GM12865 (cell line): ENCODE measurements at regions not wholly inside any gene's neighbourhood (a gene's known extent, or its start where the extent isn't known, plus 50 kb on each side); places are given as distances from the start of the nearest gene placed in this dataset.

Experiments
- DNase-seq: peaks from one replicate; pipeline ENCODE4 v3.0.0; 2010; ENCODE audit warnings: low read depth
- H3K4me3 ChIP-seq: 2 replicates; pipeline ENCODE4 v1.5.1; 2011; ENCODE audit warnings: mild to moderate bottlenecking, low read depth, low read length, control low read depth
- TF ChIP-seq, protein P1 (sequence below): IDR thresholded peaks from 2 replicates; pipeline ENCODE4 v1.5.1; 2011; ENCODE audit warnings: low read length, control low read depth, low read depth, inconsistent platforms; ENCODE audit not compliant: insufficient read depth; ENCODE audit errors: missing control alignments

DNA sequence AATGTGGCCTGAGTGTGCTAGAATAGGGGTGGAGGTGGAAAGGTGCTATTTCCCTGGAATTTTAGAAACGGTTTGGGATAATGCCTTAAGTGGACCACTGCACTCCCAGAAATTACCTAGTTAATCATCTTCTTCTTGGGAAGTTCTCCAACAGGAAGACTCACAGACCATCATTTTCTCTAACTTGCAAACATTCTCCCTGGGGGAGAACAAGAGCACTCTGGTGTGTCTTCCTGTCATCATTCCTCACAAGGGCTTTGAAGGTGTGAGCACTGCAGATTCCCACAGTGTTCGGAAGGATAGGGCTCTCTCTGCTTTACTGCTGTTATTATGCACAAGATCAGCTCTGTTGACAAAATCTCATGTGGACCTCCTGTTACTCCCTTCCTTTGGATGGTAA, 54.9 kb upstream of the TSPAN2 start:
- H3K4me3 ChIP-seq = no peak overlapping the region
- no peak for DNase-seq
- TF ChIP-seq, protein P1, sequence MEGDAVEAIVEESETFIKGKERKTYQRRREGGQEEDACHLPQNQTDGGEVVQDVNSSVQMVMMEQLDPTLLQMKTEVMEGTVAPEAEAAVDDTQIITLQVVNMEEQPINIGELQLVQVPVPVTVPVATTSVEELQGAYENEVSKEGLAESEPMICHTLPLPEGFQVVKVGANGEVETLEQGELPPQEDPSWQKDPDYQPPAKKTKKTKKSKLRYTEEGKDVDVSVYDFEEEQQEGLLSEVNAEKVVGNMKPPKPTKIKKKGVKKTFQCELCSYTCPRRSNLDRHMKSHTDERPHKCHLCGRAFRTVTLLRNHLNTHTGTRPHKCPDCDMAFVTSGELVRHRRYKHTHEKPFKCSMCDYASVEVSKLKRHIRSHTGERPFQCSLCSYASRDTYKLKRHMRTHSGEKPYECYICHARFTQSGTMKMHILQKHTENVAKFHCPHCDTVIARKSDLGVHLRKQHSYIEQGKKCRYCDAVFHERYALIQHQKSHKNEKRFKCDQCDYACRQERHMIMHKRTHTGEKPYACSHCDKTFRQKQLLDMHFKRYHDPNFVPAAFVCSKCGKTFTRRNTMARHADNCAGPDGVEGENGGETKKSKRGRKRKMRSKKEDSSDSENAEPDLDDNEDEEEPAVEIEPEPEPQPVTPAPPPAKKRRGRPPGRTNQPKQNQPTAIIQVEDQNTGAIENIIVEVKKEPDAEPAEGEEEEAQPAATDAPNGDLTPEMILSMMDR = no peak

DNA sequence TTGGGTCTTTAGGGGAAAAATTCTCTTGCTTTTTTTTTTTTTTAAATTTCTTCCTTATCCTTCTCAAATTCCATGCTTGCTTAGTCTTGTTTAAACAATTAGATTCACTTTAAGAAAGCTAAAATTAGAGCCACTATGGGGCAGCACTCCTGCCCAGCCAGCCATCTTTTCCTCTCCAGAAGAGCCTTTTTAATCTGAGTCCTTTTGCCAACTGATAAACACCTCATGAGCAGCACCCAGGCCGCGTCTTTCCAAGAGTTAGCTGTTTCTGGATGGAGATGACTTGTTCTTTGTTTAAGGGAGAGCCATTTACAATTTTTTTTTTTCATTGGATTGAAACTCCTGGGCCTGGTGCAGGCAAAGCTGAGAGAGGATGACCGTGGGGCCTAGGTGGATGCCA, 53.3 kb upstream of the TSPAN2 start:
- TF ChIP-seq, protein P1 = no peak
- H3K4me3 ChIP-seq = no peak overlapping the region
- DNase-seq = no peak

DNA sequence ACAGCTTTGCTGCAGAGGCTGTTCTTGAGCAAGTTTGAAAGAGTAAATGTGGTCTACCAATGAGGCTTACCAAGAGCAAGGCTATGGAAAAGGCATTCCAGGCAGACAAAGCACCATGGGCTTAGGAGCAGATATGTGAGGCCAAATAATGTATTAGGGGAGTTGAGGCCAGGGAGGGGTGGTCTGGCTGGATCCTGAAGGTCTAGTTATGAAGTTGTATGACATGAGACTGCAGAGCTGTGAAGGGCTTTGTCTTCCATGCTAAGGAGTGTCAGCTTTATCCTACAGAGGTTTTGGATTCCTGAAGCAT, 51.8 kb upstream of the TSPAN2 start:
- no peak for DNase-seq
- TF ChIP-seq, protein P1 = no peak
- H3K4me3 ChIP-seq = no peak overlapping the region

DNA sequence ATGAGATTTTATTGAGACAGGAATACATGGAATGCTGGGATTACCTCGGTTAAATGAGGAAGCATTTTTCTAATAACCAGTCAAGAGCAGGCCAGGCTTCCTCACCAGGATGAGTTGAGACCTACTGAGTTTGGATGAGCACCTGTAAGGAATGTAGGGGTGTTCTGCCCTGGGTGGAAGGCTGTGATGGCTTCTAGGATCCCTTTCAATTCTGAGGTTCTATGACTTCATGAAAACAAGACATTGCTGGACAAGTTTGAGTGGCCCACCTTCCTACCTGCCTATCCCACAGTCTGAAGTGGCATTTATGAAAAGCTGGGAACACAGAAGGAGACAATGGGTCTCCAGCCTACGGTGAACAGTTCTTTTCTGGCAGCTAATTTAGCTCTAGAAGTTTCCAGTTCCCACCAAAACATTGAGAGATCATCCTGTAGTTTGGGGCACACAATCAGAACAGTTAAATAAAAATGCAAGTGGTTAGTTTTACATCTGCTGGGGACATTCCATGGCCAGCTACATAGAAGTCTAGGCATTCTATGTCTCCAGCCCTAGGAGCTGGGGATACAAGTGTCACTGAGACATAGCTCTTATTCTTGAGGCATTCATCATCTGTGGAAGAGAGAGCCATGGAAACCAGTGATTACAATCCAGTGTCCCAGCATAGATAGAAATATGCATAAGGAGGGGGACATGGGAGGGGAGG, 51.3 kb upstream of the TSPAN2 start:
- TF ChIP-seq, protein P1 = no peak
- no peak overlapping the region for H3K4me3 ChIP-seq
- no peak for DNase-seq

DNA sequence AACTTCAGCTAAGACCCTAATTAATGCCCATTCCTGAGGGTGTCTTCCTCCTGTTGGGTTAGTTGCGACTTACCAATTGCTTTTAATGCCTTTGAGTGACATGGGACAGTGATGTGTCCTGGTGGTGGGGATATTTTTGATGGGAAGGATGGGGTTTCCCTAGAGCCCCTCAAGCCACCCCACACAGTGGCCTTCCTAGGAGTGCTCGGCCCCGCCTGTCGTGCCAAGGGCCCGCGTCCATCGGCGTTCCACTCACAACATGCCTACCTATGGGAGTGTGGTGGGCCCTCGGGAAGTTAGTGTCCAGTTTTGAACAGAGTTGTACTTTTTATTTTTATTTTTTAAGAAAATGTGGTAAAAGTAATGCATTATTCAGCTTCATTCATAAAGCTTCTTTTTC, 50.1 kb upstream of the TSPAN2 start:
- TF ChIP-seq, protein P1 = no peak
- no peak overlapping the region for H3K4me3 ChIP-seq
- DNase-seq = no peak
